CD4-positive, CD25-positive, alpha-beta regulatory T cell (primary cell): ENCODE measurements at regions not wholly inside any gene's neighbourhood (a gene's known extent, or its start where the extent isn't known, plus 50 kb on each side); places are given as distances from the start of the nearest gene placed in this dataset.

Source experiments
- ATAC-seq, 2 donors: fragments of 150-1000 bp; cut with Tn5 transposase; one replicate each; pipeline ENCODE4 v1.10.0; 2021; ENCODE audit warnings: low read depth in 2 of 2, moderate number of reproducible peaks in 2 of 2, moderate library complexity in 1 of 2
- DNase-seq, 3 donors: peaks; one replicate each; pipeline versions ENCODE4 v3.0.0 to v3.0.0-alpha.2; 2012 to 2022; ENCODE audit warnings: mixed read lengths in 1 of 3
- H3K27ac ChIP-seq: one replicate; pipeline ENCODE4 v1.7.0; 2013; ENCODE audit warnings: mild to moderate bottlenecking, low read length; ENCODE audit not compliant: insufficient read depth, poor library complexity, severe bottlenecking
- H3K27me3 ChIP-seq: one replicate; pipeline ENCODE4 v1.7.0; 2013; ENCODE audit warnings: low read length; ENCODE audit not compliant: control insufficient read depth, insufficient read depth
- H3K36me3 ChIP-seq: one replicate; pipeline ENCODE4 v1.7.0; 2013; ENCODE audit warnings: mild to moderate bottlenecking, low read length, moderate library complexity; ENCODE audit not compliant: control insufficient read depth, insufficient read depth
- H3K4me1 ChIP-seq: 2 replicates; pipeline ENCODE4 v1.7.0; 2013; ENCODE audit warnings: mild to moderate bottlenecking, low read length; ENCODE audit not compliant: insufficient read depth, control insufficient read depth, poor library complexity, severe bottlenecking
- H3K4me3 ChIP-seq: one replicate; pipeline ENCODE4 v1.7.0; 2013; ENCODE audit warnings: low read depth, mild to moderate bottlenecking, low read length, moderate library complexity
- H3K9me3 ChIP-seq, 2 experiments: 1 replicate in 1 of 2; 2 replicates in 1 of 2; pipeline ENCODE4 v1.7.0; 2013; ENCODE audit warnings: low read length in 2 of 2, mild to moderate bottlenecking in 1 of 2, moderate library complexity in 1 of 2; ENCODE audit not compliant: control insufficient read depth in 2 of 2
- H3K27ac Mint-ChIP-seq, 3 donors: one replicate each; pipeline ENCODE4 v1.8.0; 2020 to 2022; ENCODE audit warnings: mild to moderate bottlenecking in 3 of 3, mixed read lengths in 3 of 3, moderate library complexity in 2 of 3
- H3K27me3 Mint-ChIP-seq: one replicate; pipeline ENCODE4 v1.8.0; 2022; ENCODE audit warnings: mild to moderate bottlenecking, mixed read lengths
- H3K36me3 Mint-ChIP-seq: one replicate; pipeline ENCODE4 v1.8.0; 2020; ENCODE audit warnings: mixed read lengths
- H3K4me1 Mint-ChIP-seq, 4 donors: one replicate each; pipeline ENCODE4 v1.8.0; 2020 to 2022; ENCODE audit warnings: mixed read lengths in 4 of 4, mild to moderate bottlenecking in 1 of 4
- H3K4me3 Mint-ChIP-seq, 4 donors: one replicate each; pipeline ENCODE4 v1.8.0; 2020 to 2022; ENCODE audit warnings: mild to moderate bottlenecking in 4 of 4, mixed read lengths in 4 of 4, moderate library complexity in 3 of 4
- H3K9me3 Mint-ChIP-seq, 7 donors: one replicate each; pipeline ENCODE4 v1.8.0; 2020 to 2022; ENCODE audit warnings: mixed read lengths in 7 of 7, mild to moderate bottlenecking in 3 of 7, moderate library complexity in 2 of 7

DNA sequence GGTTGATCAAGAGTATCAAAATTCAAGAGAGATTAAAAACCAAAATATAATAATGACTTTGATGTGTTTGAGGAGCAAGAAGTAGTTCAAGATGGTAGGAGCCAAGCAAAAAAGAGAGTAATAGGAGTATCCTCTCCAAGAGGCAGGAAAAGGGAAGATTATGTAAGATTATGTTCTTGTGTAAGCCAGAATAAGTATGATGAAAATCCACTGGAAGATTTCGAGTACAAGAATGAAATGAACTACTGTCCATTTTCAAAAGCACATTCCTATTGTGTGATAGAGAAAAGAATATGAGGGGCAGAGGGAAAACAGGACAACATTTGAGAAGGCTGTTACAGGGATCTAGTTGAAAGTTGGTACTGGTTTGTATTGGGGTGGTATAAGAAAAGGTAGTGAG is 659.6 kb upstream of the INTU start:
- H3K9me3 Mint-ChIP-seq: peaks cover 4 to 15% (median 8%) of the 10 kb centered on the region in 7 donors
- H3K4me3 ChIP-seq: no peak overlapping the region
- H3K27ac ChIP-seq: no peak overlapping the region
- H3K36me3 ChIP-seq: no peaks in the 10 kb centered on the region
- no peaks in the 10 kb centered on the region for H3K27me3 Mint-ChIP-seq
- DNase-seq (no peak), ATAC-seq (no peak)
- no peaks in the 10 kb centered on the region for H3K4me1 ChIP-seq
- no peak overlapping the region for H3K27ac Mint-ChIP-seq
- H3K36me3 Mint-ChIP-seq: no peaks in the 10 kb centered on the region
- no peaks in the 10 kb centered on the region for H3K4me1 Mint-ChIP-seq
- H3K4me3 Mint-ChIP-seq: no peak overlapping the region
- no peaks in the 10 kb centered on the region for H3K9me3 ChIP-seq
- no peaks in the 10 kb centered on the region for H3K27me3 ChIP-seq

DNA sequence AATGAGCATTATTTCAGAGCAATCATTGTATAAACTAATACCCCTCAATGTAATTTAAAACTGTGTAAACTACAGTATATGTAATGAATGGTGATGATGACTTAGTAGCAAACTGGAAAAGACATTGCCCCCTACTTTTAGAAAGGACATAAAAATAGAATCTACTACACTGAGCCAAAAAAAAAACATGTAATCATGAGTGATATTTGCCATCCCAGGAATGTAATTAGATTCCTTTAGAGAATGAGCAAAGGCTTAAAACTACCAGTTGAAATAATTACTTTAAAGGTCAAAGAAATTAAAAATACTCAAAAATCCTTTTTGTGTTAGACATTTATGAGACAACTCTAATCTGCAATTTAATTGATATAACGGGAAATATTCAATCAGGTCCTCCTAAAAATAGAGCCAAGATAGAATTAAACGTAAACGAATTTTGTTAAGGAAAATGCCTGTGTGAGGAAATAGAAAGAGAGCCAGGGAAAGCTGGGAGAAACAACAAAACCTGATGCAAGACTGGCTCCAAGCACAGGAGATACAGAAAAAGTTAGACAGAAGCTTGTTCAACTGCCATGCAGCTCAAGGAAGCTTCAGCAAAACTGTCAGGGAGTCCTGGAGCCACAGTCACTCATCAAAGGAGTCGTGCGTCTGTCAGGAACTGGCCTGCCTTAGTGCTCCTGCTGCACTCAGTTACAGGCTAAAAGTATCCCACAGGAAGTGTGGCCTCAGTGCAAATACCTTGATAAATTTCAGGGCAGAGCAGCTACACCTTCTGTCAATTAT is 655.7 kb upstream of the INTU start:
- H3K4me3 ChIP-seq: no peak overlapping the region
- no peaks in the 10 kb centered on the region for H3K27me3 ChIP-seq
- H3K9me3 ChIP-seq: no peaks in the 10 kb centered on the region
- no peaks in the 10 kb centered on the region for H3K27me3 Mint-ChIP-seq
- no peaks in the 10 kb centered on the region for H3K4me1 ChIP-seq
- H3K4me3 Mint-ChIP-seq: no peak overlapping the region
- ATAC-seq: no peak
- no peaks in the 10 kb centered on the region for H3K36me3 ChIP-seq
- no peaks in the 10 kb centered on the region for H3K4me1 Mint-ChIP-seq
- peaks cover 3 to 20% (median 12%) of the 10 kb centered on the region in 7 donors for H3K9me3 Mint-ChIP-seq
- H3K27ac ChIP-seq: no peak overlapping the region
- no peak overlapping the region for H3K27ac Mint-ChIP-seq
- DNase-seq: no peak
- no peaks in the 10 kb centered on the region for H3K36me3 Mint-ChIP-seq

DNA sequence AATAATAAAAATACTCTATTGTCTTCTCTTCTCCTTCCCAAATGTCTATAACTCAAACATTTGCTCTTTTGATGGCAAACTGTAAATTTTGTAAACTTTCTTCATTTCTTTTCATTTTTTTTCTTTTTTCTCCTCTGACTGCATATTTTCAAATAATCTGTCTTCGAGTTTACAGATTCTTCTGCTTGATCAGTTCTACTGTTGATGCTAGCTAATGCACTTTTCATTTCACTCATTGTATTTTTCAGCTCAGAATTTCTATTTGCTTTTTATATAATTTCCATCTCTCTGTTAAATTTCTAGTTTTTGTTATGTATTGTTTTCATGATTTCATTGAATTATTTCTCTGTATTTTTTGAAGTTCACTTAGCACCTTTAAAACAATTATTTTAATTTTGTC is 646.8 kb upstream of the INTU start:
- ATAC-seq (no peak), DNase-seq (no peak)
- Histone ChIP-seq H3K4me3 (no peak overlapping the region), H3K4me1 (no peaks in the 10 kb centered on the region), H3K9me3 (peaks cover 0 to 3% of the 10 kb centered on the region in 2 experiments), H3K36me3 (no peaks in the 10 kb centered on the region), H3K27me3 (no peaks in the 10 kb centered on the region), H3K27ac (no peak overlapping the region)
- Mint-ChIP-seq H3K27me3 (no peaks in the 10 kb centered on the region), H3K4me3 (no peak overlapping the region), H3K27ac (no peak overlapping the region), H3K36me3 (no peaks in the 10 kb centered on the region), H3K9me3 (peaks cover 0 to 34% (median 4%) of the 10 kb centered on the region in 7 donors), H3K4me1 (no peaks in the 10 kb centered on the region)

DNA sequence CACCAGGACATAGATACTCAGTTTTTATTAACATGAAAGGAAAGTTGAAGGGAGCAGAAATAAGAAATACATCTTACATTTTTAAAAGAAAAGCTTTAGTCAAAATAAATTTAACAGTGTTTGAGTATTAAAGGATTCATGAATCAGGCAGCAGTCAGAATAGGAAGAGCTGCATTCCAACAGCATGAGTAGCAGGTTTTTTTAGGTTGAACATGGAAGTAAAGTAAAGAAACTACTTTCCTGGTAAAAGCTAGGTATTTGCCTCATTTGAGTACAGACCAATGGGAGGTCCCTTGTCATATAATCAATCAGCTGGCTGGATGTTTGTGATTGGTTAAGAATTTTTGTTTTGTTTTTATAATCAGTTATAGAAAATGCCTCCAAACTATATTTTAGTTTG is 645.9 kb upstream of the INTU start:
- Mint-ChIP-seq H3K27ac (no peak overlapping the region), H3K4me1 (no peaks in the 10 kb centered on the region), H3K36me3 (no peaks in the 10 kb centered on the region), H3K4me3 (no peak overlapping the region), H3K27me3 (no peaks in the 10 kb centered on the region), H3K9me3 (peaks cover 0 to 33% (median 4%) of the 10 kb centered on the region in 7 donors)
- Histone ChIP-seq H3K27ac (no peak overlapping the region), H3K4me1 (no peaks in the 10 kb centered on the region), H3K4me3 (no peak overlapping the region), H3K36me3 (no peaks in the 10 kb centered on the region), H3K9me3 (peaks cover 0 to 3% of the 10 kb centered on the region in 2 experiments), H3K27me3 (no peaks in the 10 kb centered on the region)
- ATAC-seq (no peak), DNase-seq (no peak)

DNA sequence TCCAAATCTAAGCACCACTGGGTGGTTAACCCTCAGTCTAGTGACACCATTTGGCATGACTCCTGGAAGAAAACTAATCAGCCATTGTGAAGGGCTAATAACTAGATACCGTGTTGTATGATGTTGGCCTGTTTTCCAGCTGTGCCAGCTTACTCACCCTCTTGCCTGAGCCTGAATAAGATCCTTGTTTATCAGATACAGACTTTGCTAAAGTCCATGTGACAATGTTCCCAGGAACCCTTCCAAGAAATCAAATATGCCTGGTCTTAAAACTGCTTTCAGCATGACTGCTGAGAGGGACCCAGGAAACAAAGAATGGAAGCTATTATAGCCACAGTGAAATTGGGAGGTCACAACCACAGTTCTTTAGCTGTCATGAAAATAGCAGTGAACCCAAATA is 640.8 kb upstream of the INTU start:
- Histone ChIP-seq H3K27ac (no peak overlapping the region), H3K27me3 (no peaks in the 10 kb centered on the region), H3K4me1 (no peaks in the 10 kb centered on the region), H3K4me3 (no peak overlapping the region), H3K9me3 (no peaks in the 10 kb centered on the region), H3K36me3 (no peaks in the 10 kb centered on the region)
- DNase-seq (no peak), ATAC-seq (no peak)
- H3K9me3 Mint-ChIP-seq: peaks cover 0 to 23% (median 3%) of the 10 kb centered on the region in 7 donors
- H3K36me3 Mint-ChIP-seq: no peaks in the 10 kb centered on the region
- H3K4me1 Mint-ChIP-seq: no peaks in the 10 kb centered on the region
- H3K27me3 Mint-ChIP-seq: no peaks in the 10 kb centered on the region
- no peak overlapping the region for H3K4me3 Mint-ChIP-seq
- no peak overlapping the region for H3K27ac Mint-ChIP-seq

DNA sequence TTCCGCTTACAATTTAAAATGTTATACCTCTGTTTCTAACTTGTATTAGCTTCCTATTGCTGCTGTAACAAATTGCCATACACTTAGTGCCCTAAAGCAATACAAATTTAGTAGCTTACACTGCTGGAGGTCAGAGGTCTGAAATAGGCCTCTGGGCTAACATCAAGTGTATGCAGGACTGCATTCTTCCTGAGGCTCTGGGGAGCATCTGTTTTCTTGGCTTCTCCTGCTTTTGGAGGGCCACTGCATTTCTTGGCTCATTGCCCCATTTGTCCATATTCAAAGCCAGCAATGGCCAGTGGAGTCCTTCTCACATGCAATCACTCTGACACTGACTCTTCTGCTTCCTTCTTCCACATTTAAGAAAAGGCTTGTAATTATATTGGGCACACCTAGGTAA is 639.8 kb upstream of the INTU start:
- no peaks in the 10 kb centered on the region for H3K4me1 Mint-ChIP-seq
- peaks cover 0 to 23% (median 3%) of the 10 kb centered on the region in 7 donors for H3K9me3 Mint-ChIP-seq
- H3K4me3 Mint-ChIP-seq: no peak overlapping the region
- Histone ChIP-seq H3K27me3 (no peaks in the 10 kb centered on the region), H3K4me3 (no peak overlapping the region), H3K27ac (no peak overlapping the region), H3K36me3 (no peaks in the 10 kb centered on the region), H3K4me1 (no peaks in the 10 kb centered on the region), H3K9me3 (no peaks in the 10 kb centered on the region)
- DNase-seq: no peak
- no peaks in the 10 kb centered on the region for H3K27me3 Mint-ChIP-seq
- no peak overlapping the region for H3K27ac Mint-ChIP-seq
- no peaks in the 10 kb centered on the region for H3K36me3 Mint-ChIP-seq
- no peak for ATAC-seq

DNA sequence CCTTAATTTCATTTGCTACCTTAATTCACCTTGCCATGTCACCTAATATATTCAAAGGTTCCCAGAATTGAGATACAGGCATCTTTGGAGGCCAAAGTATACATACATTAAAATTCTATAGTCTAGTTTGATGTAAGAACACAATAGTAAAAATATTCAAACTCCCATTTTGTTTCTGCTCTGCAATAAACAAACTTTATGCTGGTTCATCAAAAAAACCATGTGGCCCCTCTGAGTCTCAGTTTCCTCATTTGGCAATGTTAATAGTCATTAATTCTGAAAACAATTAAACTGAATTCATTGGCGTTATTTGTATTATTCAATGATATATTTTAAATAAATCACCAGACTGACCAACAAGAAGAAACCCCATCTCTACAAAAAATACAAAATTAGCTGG is 639.4 kb upstream of the INTU start:
- Mint-ChIP-seq H3K27ac (no peak overlapping the region), H3K36me3 (no peaks in the 10 kb centered on the region)
- ATAC-seq: no peak

DNA sequence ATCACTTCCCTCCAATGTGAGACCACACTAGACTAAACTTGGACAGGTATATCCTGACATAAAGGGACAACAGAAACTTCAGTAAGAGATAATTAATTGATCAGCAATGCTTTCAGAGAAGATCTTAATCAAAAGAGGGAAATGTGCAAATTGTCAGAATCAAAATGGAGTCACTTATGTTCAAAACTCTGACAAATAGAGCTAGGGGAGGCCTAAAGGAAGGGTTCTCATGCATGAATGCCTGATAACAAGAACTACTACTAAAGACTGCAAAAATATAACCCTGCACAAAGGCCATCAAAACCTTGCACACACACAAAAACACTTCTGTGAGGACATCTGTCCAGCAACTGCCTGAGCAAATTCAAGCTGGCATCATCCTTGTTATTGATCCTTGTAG is 637.5 kb upstream of the INTU start:
- Histone ChIP-seq H3K9me3 (no peaks in the 10 kb centered on the region), H3K36me3 (no peaks in the 10 kb centered on the region), H3K4me3 (no peak overlapping the region), H3K27ac (no peak overlapping the region), H3K27me3 (no peaks in the 10 kb centered on the region), H3K4me1 (no peaks in the 10 kb centered on the region)
- no peak for ATAC-seq
- no peak for DNase-seq
- Mint-ChIP-seq H3K4me3 (no peak overlapping the region), H3K27me3 (no peaks in the 10 kb centered on the region), H3K9me3 (peaks cover 0 to 19% (median 4%) of the 10 kb centered on the region in 7 donors), H3K36me3 (no peaks in the 10 kb centered on the region), H3K27ac (no peak overlapping the region), H3K4me1 (no peaks in the 10 kb centered on the region)

More for the DNA sequence above, 639.4 kb upstream of the INTU start:
- Histone ChIP-seq H3K36me3 (no peaks in the 10 kb centered on the region), H3K27ac (no peak overlapping the region), H3K4me1 (no peaks in the 10 kb centered on the region), H3K9me3 (no peaks in the 10 kb centered on the region), H3K4me3 (no peak overlapping the region), H3K27me3 (no peaks in the 10 kb centered on the region)
- peaks cover 0 to 23% (median 3%) of the 10 kb centered on the region in 7 donors for H3K9me3 Mint-ChIP-seq
- no peaks in the 10 kb centered on the region for H3K27me3 Mint-ChIP-seq
- H3K4me3 Mint-ChIP-seq: no peak overlapping the region
- no peak for DNase-seq
- no peaks in the 10 kb centered on the region for H3K4me1 Mint-ChIP-seq
